K562 (cell line): ENCODE measurements at regions not wholly inside any gene's neighbourhood (a gene's known extent, or its start where the extent isn't known, plus 50 kb on each side); places are given as distances from the start of the nearest gene placed in this dataset.

Experiments
- ATAC-seq: fragments of 200-7000 bp; cut with Tn5 transposase; 3 replicates; pipeline ENCODE4 v1.9.1; 2020; ENCODE audit warnings: moderate library complexity
- BruUV-seq: library from RNA; stranded (reverse); fragments of 400-500 nt; replicated peaks from 2 replicates; lab custom pipeline; 2021; lab: Mats Ljungman, UMichigan
- CTCF ChIA-PET: fragments of 300-600 bp; formaldehyde crosslinking; extraction: SDS; loops from one replicate; lab custom pipeline; 2021; ENCODE audit warnings: low intra/inter-chr PET ratio; lab: Yijun Ruan, JAX
- POLR2A ChIA-PET: fragments of 300-600, 350-650 bp; sonication (Branson Sonifier 250); formaldehyde crosslinking; extraction: SDS; loops from one replicate; lab custom pipeline; 2021; ENCODE audit warnings: antibody characterized with exemption, inconsistent platforms; lab: Yijun Ruan, JAX
- DNase-seq, 4 experiments: peaks; one replicate each; pipeline versions ENCODE4 v3.0.0 to v3.0.0-alpha.2; 2011 to 2018; ENCODE audit warnings: low spot score in 3 of 4, mixed read lengths in 3 of 4; ENCODE audit errors: extremely low read depth in 1 of 4
- FAIRE-seq: peaks from 2 replicates; lab custom pipeline; 2011; peaks lifted over from hg19 to GRCh38; lab: Jason Lieb, UNC
- H2AFZ ChIP-seq: 2 replicates; pipeline ENCODE4 v1.6.0; 2011; ENCODE audit warnings: low read depth, low read length, control low read depth, inconsistent platforms
- H3K27ac ChIP-seq: fragments of 200-600 bp; 3 replicates; pipeline ENCODE4 v1.8.0; 2011; ENCODE audit warnings: low read depth, mild to moderate bottlenecking, control low read depth, inconsistent platforms, low read length, moderate library complexity, mixed read lengths; ENCODE audit errors: extremely low read depth
- H3K27me3 ChIP-seq, 2 experiments: fragments of 300-600 bp in 1 of 2; 2 replicates in 1 of 2; 3 replicates in 1 of 2; pipeline versions ENCODE4 v1.6.0 to v1.8.0; 2011; ENCODE audit warnings: inconsistent platforms in 2 of 2, low read length in 2 of 2, mild to moderate bottlenecking in 1 of 2, mixed read lengths in 1 of 2, moderate library complexity in 1 of 2; ENCODE audit not compliant: control insufficient read depth in 2 of 2, insufficient read depth in 2 of 2
- H3K36me3 ChIP-seq: fragments of 300-600 bp; 3 replicates; pipeline ENCODE4 v1.8.0; 2011; ENCODE audit warnings: mild to moderate bottlenecking, low read length, inconsistent platforms; ENCODE audit not compliant: control insufficient read depth, insufficient read depth
- H3K4me1 ChIP-seq, 2 experiments: fragments of 200-600 bp in 1 of 2; replicated peaks in 1 of 2; 2 replicates in 1 of 2; 3 replicates in 1 of 2; pipeline versions ENCODE4 v1.5.1 to v1.8.0; 2011; ENCODE audit warnings: inconsistent platforms in 2 of 2, low read length in 2 of 2, mild to moderate bottlenecking in 1 of 2, mixed read lengths in 1 of 2, moderate library complexity in 1 of 2; ENCODE audit not compliant: control insufficient read depth in 2 of 2, insufficient read depth in 2 of 2
- H3K4me2 ChIP-seq: 2 replicates; pipeline ENCODE4 v1.6.1; 2011; ENCODE audit warnings: low read length, control low read depth, inconsistent platforms, mixed read lengths; ENCODE audit not compliant: insufficient read depth
- H3K4me3 ChIP-seq: fragments of 200-600 bp; sonication (generic), shearing (Covaris generic); 2 replicates; pipeline ENCODE4 v1.5.1; 2016; ENCODE audit warnings: control low read depth, inconsistent platforms
- H3K79me2 ChIP-seq: fragments of 200-600 bp; 3 replicates; pipeline ENCODE4 v1.8.0; 2011; ENCODE audit warnings: low read length, inconsistent platforms; ENCODE audit not compliant: control insufficient read depth, insufficient read depth
- H3K9ac ChIP-seq, 2 experiments: 2 replicates each; pipeline versions ENCODE4 v1.6.0 to v1.6.1; 2011; ENCODE audit warnings: low read depth in 2 of 2, low read length in 2 of 2, control low read depth in 1 of 2, inconsistent platforms in 1 of 2, mild to moderate bottlenecking in 1 of 2, mixed read lengths in 1 of 2; ENCODE audit not compliant: insufficient read depth in 1 of 2
- H3K9me1 ChIP-seq: one replicate; pipeline ENCODE4 v1.6.0; 2011; ENCODE audit warnings: inconsistent platforms, mild to moderate bottlenecking, low read length, moderate library complexity; ENCODE audit not compliant: control insufficient read depth, insufficient read depth
- H3K9me3 ChIP-seq: replicated peaks from 2 replicates; pipeline ENCODE4 v1.5.1; 2011; ENCODE audit warnings: low read depth, low read length, inconsistent platforms; ENCODE audit not compliant: control insufficient read depth, insufficient read depth
- H4K20me1 ChIP-seq: replicated peaks from 2 replicates; pipeline ENCODE4 v1.6.1; 2011; ENCODE audit warnings: low read length, inconsistent platforms, mixed read lengths; ENCODE audit not compliant: control insufficient read depth, insufficient read depth
- CAMTA2 ChIP-seq: fragments of 250-450 bp; sonication (Bioruptor Pico); conservative IDR thresholded peaks from 2 replicates; pipeline ENCODE4 v1.5.1; 2022
- E2F5 ChIP-seq: sonication (generic); formaldehyde crosslinking; IDR thresholded peaks from 2 replicates; pipeline ENCODE4 v1.8.0; 2022; ENCODE audit warnings: mild to moderate bottlenecking, missing genetic modification reagents
- FUS ChIP-seq: fragments of 200-400 bp; formaldehyde crosslinking; optimal IDR thresholded peaks from 2 replicates; pipeline ENCODE3; 2017; ENCODE audit warnings: low read depth, low read length
- HNRNPL ChIP-seq: fragments of 200-400 bp; formaldehyde crosslinking; IDR thresholded peaks from 2 replicates; pipeline ENCODE4 v1.6.1; 2017; ENCODE audit warnings: low read depth, mild to moderate bottlenecking, low read length
- MITF ChIP-seq: IDR thresholded peaks from 2 replicates; pipeline ENCODE4 v1.6.1; 2014; ENCODE audit warnings: antibody characterized with exemption
- MXI1 ChIP-seq: IDR thresholded peaks from 2 replicates; pipeline ENCODE4 v1.6.1; 2011; ENCODE audit warnings: low read depth, mild to moderate bottlenecking, improper control_type of control experiment, low read length
- SMARCB1 ChIP-seq: IDR thresholded peaks from 2 replicates; pipeline ENCODE4 v1.6.1; 2011; ENCODE audit warnings: improper control_type of control experiment, low read depth; ENCODE audit not compliant: insufficient read length
- STAT5A ChIP-seq: IDR thresholded peaks from 2 replicates; pipeline ENCODE4 v1.6.1; 2012; ENCODE audit warnings: low read length, inconsistent platforms, borderline replicate concordance
- WHSC1 ChIP-seq: IDR thresholded peaks from one replicate; pipeline ENCODE4 v1.6.1; 2012; ENCODE audit warnings: low read length, control low read depth, inconsistent platforms
- ZNF395 ChIP-seq: fragments of 200-800 bp; sonication (Bioruptor generic); IDR thresholded peaks from 2 replicates; pipeline ENCODE4 v1.6.1; 2017; ENCODE audit warnings: missing genetic modification characterization, missing compliant biosample characterization
- ZNF436 ChIP-seq: fragments of 250-450, 450-650 bp; sonication (Bioruptor Pico); formaldehyde crosslinking; IDR thresholded peaks from 2 replicates; pipeline ENCODE4 v1.7.0; 2020; ENCODE audit warnings: mild to moderate bottlenecking
- WGBS: fragments of 100-300 bp; shearing (Covaris generic); methylation state at CpG from one replicate; pipeline ENCODE4 v1.1.6; 2016; ENCODE audit warnings: low coverage, mixed read lengths; ENCODE audit not compliant: insufficient coverage; ENCODE audit errors: missing lambda C conversion rate; 5-methylcytosine and 5-hydroxymethylcytosine counted together
- in situ Hi-C: fragments of 300-500 bp; cut with MboI; formaldehyde crosslinking; loops from 4 replicates; pipeline ENCODE4 v1.15.0; 2018; ENCODE audit warnings: inconsistent platforms, mixed read lengths
- intact Hi-C: fragments of 100-400 bp; cut with micrococcal nuclease; formaldehyde crosslinking; loops from 2 replicates; pipeline ENCODE4 v1.14.2; 2022

GRCh38 chr5:7088849-7089248 lies 307.1 kb upstream of the ADCY2 start:
- FAIRE-seq = no peak
- H3K9ac ChIP-seq = no peak overlapping the region
- WGBS = 0% methylated on average over 3 of the region's 3 CpGs
- ChIA-PET CTCF (no interaction called here), POLR2A (no interaction called here)
- H3K27me3 ChIP-seq = no peaks in the 10 kb centered on the region
- intact Hi-C loops (no loop called here), in situ Hi-C loops (no loop called here)
- no peaks in the 10 kb centered on the region for H3K79me2 ChIP-seq
- ATAC-seq = no peak
- no peak for DNase-seq
- H4K20me1 ChIP-seq = no peaks in the 10 kb centered on the region
- H3K9me1 ChIP-seq = no peaks in the 10 kb centered on the region
- H3K9me3 ChIP-seq = no peaks in the 10 kb centered on the region
- no peaks in the 10 kb centered on the region for H3K4me1 ChIP-seq
- H3K36me3 ChIP-seq = no peaks in the 10 kb centered on the region
- H3K27ac ChIP-seq = no peak overlapping the region
- BruUV-seq = no TSS peak
- no peak overlapping the region for H2AFZ ChIP-seq
- H3K4me2 ChIP-seq = no peak overlapping the region
- H3K4me3 ChIP-seq = no peak overlapping the region
- TF ChIP-seq SMARCB1 (no peak), WHSC1 (no peak), ZNF395 (CRISPR knock-in tag) (no peak), MXI1 (no peak), CAMTA2 (CRISPR knock-in tag) (no peak), FUS (no peak), ZNF436 (CRISPR knock-in tag) (no peak), MITF (no peak), HNRNPL (no peak), E2F5 (CRISPR knock-in tag) (no peak), STAT5A (no peak)
